AG04449 (cell line): ENCODE measurements at regions not wholly inside any gene's neighbourhood (a gene's known extent, or its start where the extent isn't known, plus 50 kb on each side); places are given as distances from the start of the nearest gene placed in this dataset.

Experiments used
- CTCF ChIA-PET: fragments of 350-600 bp; formaldehyde crosslinking; extraction: SDS; loops from one replicate; lab custom pipeline; 2021; ENCODE audit warnings: antibody characterized with exemption; lab: Yijun Ruan, JAX
- POLR2A ChIA-PET: fragments of 400-600, 350-600 bp; formaldehyde crosslinking; extraction: SDS; loops from one replicate; lab custom pipeline; 2020; ENCODE audit warnings: antibody characterized with exemption, inconsistent platforms; lab: Yijun Ruan, JAX
- DNase-seq: peaks from one replicate; pipeline ENCODE4 v3.0.0-alpha.2; 2010; ENCODE audit warnings: low read depth, low spot score
- H3K4me3 ChIP-seq: 2 replicates; pipeline ENCODE4 v1.5.1; 2011; ENCODE audit warnings: low read depth, mild to moderate bottlenecking, control low read depth, low read length
- CTCF ChIP-seq: IDR thresholded peaks from one replicate; pipeline ENCODE4 v1.5.1; 2011; ENCODE audit warnings: mild to moderate bottlenecking, moderate library complexity, low read length, control low read depth, inconsistent platforms; ENCODE audit not compliant: insufficient read depth; ENCODE audit errors: missing control alignments

DNA sequence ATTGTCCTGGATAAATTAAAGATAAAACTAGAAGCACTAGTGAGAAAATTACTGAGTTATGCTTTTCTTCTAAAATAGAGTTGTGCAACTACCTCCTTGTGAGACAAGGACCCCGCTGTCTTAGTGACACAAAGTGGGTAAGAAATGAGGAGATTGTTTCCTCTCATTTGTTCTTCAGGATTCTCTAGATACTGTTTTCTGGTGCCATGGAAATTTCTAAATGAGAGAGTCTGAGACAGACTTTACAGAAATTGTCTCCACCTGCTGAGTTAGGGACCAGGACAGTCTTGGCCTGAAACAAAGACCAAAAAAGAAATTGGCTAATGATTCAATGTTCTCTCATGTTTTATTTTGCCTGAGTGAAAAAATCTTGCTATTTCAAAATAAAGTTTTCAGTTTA lies 427.5 kb downstream of the TUSC7 start:
- POLR2A ChIA-PET: no interaction called here
- DNase-seq: no peak
- CTCF ChIA-PET: interaction anchor here (1.1 to 1.4 kb wide), 2 partner anchors 8 to 16 kb away, joined by 3 to 6 read pairs; no protein-coding TSS in a partner anchor
- no peak for TF ChIP-seq CTCF
- no peak overlapping the region for H3K4me3 ChIP-seq

DNA sequence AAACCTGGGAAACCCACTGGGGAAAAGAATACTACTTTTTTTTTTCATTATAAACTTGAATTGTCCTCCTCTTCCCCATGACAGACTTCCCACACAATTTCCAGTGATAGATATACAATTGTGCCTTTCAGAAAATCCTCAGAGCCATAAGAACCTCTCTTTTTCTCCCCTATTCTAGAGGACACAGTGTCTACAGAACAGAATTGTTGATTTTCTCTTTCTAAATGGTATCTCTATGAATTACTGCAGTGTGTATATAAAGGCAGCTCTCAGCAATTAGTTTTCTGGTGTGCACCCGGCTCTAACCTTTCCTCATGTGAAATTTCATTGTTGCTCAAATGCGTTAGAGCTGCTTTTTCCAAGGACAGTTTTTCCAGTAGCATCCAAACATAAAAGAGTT lies 430.1 kb downstream of the TUSC7 start:
- ChIA-PET POLR2A (no interaction called here), CTCF (no interaction called here)
- no peak for TF ChIP-seq CTCF

GRCh38 chr3:117141812-117142211 lies 432.2 kb downstream of the TUSC7 start:
- ChIA-PET CTCF (no interaction called here), POLR2A (no interaction called here)
- TF ChIP-seq CTCF: no peak
- no peak overlapping the region for H3K4me3 ChIP-seq
- no peak for DNase-seq

More for the DNA sequence above, 430.1 kb downstream of the TUSC7 start:
- H3K4me3 ChIP-seq: no peak overlapping the region
- no peak for DNase-seq

GRCh38 chr3:117144853-117145252 lies 435.3 kb downstream of the TUSC7 start:
- TF ChIP-seq CTCF: no peak
- DNase-seq: no peak
- no peak overlapping the region for H3K4me3 ChIP-seq
- CTCF ChIA-PET: interaction anchor here (1.3 to 2.2 kb wide), 2 partner anchors 9 to 86 kb away, joined by 4 to 6 read pairs; no protein-coding TSS in a partner anchor
- POLR2A ChIA-PET: interaction anchor here (1.2 kb wide), 1 partner anchor 15 kb away, joined by 3 read pairs; no protein-coding TSS in a partner anchor

GRCh38 chr3:117145677-117146076 lies 436.1 kb downstream of the TUSC7 start:
- POLR2A ChIA-PET: interaction anchor here (1.2 kb wide), 1 partner anchor 16 kb away, joined by 3 read pairs; no protein-coding TSS in a partner anchor
- CTCF ChIA-PET: interaction anchor here (1.3 to 2.2 kb wide), 2 partner anchors 9 to 87 kb away, joined by 4 to 6 read pairs; no protein-coding TSS in a partner anchor

GRCh38 chr3:117146571-117146970 lies 437.0 kb downstream of the TUSC7 start:
- no peak for TF ChIP-seq CTCF
- no peak overlapping the region for H3K4me3 ChIP-seq
- ChIA-PET CTCF (interaction anchor here (2.2 kb wide), 1 partner anchor 10 kb away, joined by 6 read pairs; no protein-coding TSS in a partner anchor), POLR2A (no interaction called here)
- DNase-seq: no peak

More at GRCh38 chr3:117145677-117146076, 436.1 kb downstream of the TUSC7 start:
- DNase-seq: no peak
- no peak for TF ChIP-seq CTCF
- no peak overlapping the region for H3K4me3 ChIP-seq
